HUES64 (cell line): ENCODE measurements at regions not wholly inside any gene's neighbourhood (a gene's known extent, or its start where the extent isn't known, plus 50 kb on each side); places are given as distances from the start of the nearest gene placed in this dataset.
"Not testable (repeated sequence)": the region's sequence is repeated elsewhere in the genome, so short reads cannot be mapped to it uniquely, and the experiment has no call there.

Experiments used
- H3K27ac ChIP-seq: 2 replicates; pipeline ENCODE4 v1.7.0; 2013; ENCODE audit warnings: low read depth, low read length, inconsistent platforms
- H3K27me3 ChIP-seq: 2 replicates; pipeline ENCODE4 v1.6.1; 2013; ENCODE audit warnings: mild to moderate bottlenecking, low read length; ENCODE audit not compliant: insufficient read depth
- H3K36me3 ChIP-seq: 2 replicates; pipeline ENCODE4 v1.6.1; 2013; ENCODE audit warnings: mild to moderate bottlenecking, low read length; ENCODE audit not compliant: insufficient read depth
- H3K4me1 ChIP-seq: 2 replicates; pipeline ENCODE4 v1.6.1; 2013; ENCODE audit warnings: mild to moderate bottlenecking, low read length, moderate library complexity; ENCODE audit not compliant: insufficient read depth
- H3K4me3 ChIP-seq: 2 replicates; pipeline ENCODE4 v1.5.1; 2013; ENCODE audit warnings: mild to moderate bottlenecking, low read length, moderate library complexity
- H3K9ac ChIP-seq: 2 replicates; pipeline ENCODE4 v1.6.1; 2013; ENCODE audit warnings: mild to moderate bottlenecking, low read depth, low read length
- H3K9me3 ChIP-seq: 2 replicates; pipeline ENCODE4 v1.6.1; 2013; ENCODE audit warnings: low read depth, low read length; ENCODE audit not compliant: insufficient read depth
- WGBS: fragments of 150-250, 120-280 bp; methylation state at CpG from one replicate; pipeline ENCODE4 v1.1.7; 2013; ENCODE audit warnings: missing lambda C conversion rate; 5-methylcytosine and 5-hydroxymethylcytosine counted together

- no peaks in the 10 kb centered on the region for H3K27me3 ChIP-seq
- H3K9me3 ChIP-seq, result no peaks in the 10 kb centered on the region
- H3K4me1 ChIP-seq, result no peaks in the 10 kb centered on the region
- no peaks in the 10 kb centered on the region for H3K36me3 ChIP-seq
- no peak overlapping the region for H3K4me3 ChIP-seq
- no peak overlapping the region for H3K27ac ChIP-seq
- 98% methylated on average over 3 of the region's 3 CpGs for WGBS
- no peak overlapping the region for H3K9ac ChIP-seq
Measured at GRCh38 chr11:29243616-29244015, 773.2 kb downstream of the KCNA4 start.

GRCh38 chr11:29231991-29232390 lies 784.8 kb downstream of the KCNA4 start:
- Histone ChIP-seq H3K27ac (no peak overlapping the region), H3K9ac (no peak overlapping the region), H3K4me3 (no peak overlapping the region), H3K4me1 (no peaks in the 10 kb centered on the region), H3K9me3 (no peaks in the 10 kb centered on the region), H3K36me3 (no peaks in the 10 kb centered on the region), H3K27me3 (no peaks in the 10 kb centered on the region)
- 92% methylated on average over 4 of the region's 4 CpGs for WGBS

GRCh38 chr11:29231586-29231985 lies 785.2 kb downstream of the KCNA4 start:
- Histone ChIP-seq H3K27me3 (no peaks in the 10 kb centered on the region), H3K27ac (no peak overlapping the region), H3K36me3 (no peaks in the 10 kb centered on the region), H3K9ac (no peak overlapping the region), H3K4me3 (no peak overlapping the region), H3K4me1 (no peaks in the 10 kb centered on the region), H3K9me3 (no peaks in the 10 kb centered on the region)
- 100% methylated on average over 3 of the region's 3 CpGs for WGBS

GRCh38 chr11:29227811-29228210 lies 789.0 kb downstream of the KCNA4 start:
- Histone ChIP-seq H3K27ac (no peak overlapping the region), H3K36me3 (no peaks in the 10 kb centered on the region), H3K9me3 (no peaks in the 10 kb centered on the region), H3K9ac (no peak overlapping the region), H3K4me3 (no peak overlapping the region), H3K4me1 (peaks cover 10% of the 10 kb centered on the region), H3K27me3 (no peaks in the 10 kb centered on the region)
- 90% methylated on average over 5 of the region's 6 CpGs for WGBS

- Histone ChIP-seq H3K27ac (no peak overlapping the region), H3K9me3 (no peaks in the 10 kb centered on the region), H3K4me1 (peaks cover 10% of the 10 kb centered on the region), H3K4me3 (no peak overlapping the region), H3K27me3 (no peaks in the 10 kb centered on the region), H3K36me3 (no peaks in the 10 kb centered on the region), H3K9ac (no peak overlapping the region)
- WGBS, result 73% methylated on average over 9 of the region's 9 CpGs
Measured at GRCh38 chr11:29224739-29225384, 792.0 kb downstream of the KCNA4 start.

GRCh38 chr11:29219531-29219930 lies 797.3 kb downstream of the KCNA4 start:
- 0% methylated on average over 1 of the region's 1 CpG for WGBS
- not testable (repeated sequence) for H3K9me3 ChIP-seq, H3K9ac ChIP-seq, H3K4me1 ChIP-seq, H3K4me3 ChIP-seq, H3K36me3 ChIP-seq, H3K27ac ChIP-seq, H3K27me3 ChIP-seq

- no peaks in the 10 kb centered on the region for H3K4me1 ChIP-seq
- no peaks in the 10 kb centered on the region for H3K27me3 ChIP-seq
- H3K36me3 ChIP-seq, result no peaks in the 10 kb centered on the region
- no peaks in the 10 kb centered on the region for H3K9me3 ChIP-seq
- no peak overlapping the region for H3K9ac ChIP-seq
- no peak overlapping the region for H3K4me3 ChIP-seq
- no peak overlapping the region for H3K27ac ChIP-seq
Measured at GRCh38 chr11:29217901-29218300, 798.9 kb downstream of the KCNA4 start.

- no peak overlapping the region for H3K9ac ChIP-seq
- H3K9me3 ChIP-seq, result no peaks in the 10 kb centered on the region
- 90% methylated on average over 4 of the region's 4 CpGs for WGBS
- no peaks in the 10 kb centered on the region for H3K27me3 ChIP-seq
- no peak overlapping the region for H3K27ac ChIP-seq
- no peaks in the 10 kb centered on the region for H3K4me1 ChIP-seq
- H3K36me3 ChIP-seq, result no peaks in the 10 kb centered on the region
- H3K4me3 ChIP-seq, result no peak overlapping the region
Measured at GRCh38 chr11:29214833-29215232, 802.0 kb downstream of the KCNA4 start.

GRCh38 chr11:29211202-29211601 lies 805.6 kb downstream of the KCNA4 start:
- Histone ChIP-seq H3K27me3 (no peaks in the 10 kb centered on the region), H3K9ac (no peak overlapping the region), H3K4me3 (no peak overlapping the region), H3K36me3 (no peaks in the 10 kb centered on the region), H3K4me1 (no peaks in the 10 kb centered on the region), H3K9me3 (no peaks in the 10 kb centered on the region), H3K27ac (no peak overlapping the region)
- WGBS, result 81% methylated on average over 2 of the region's 3 CpGs

- H3K27me3 ChIP-seq, result no peaks in the 10 kb centered on the region
- H3K4me1 ChIP-seq, result no peaks in the 10 kb centered on the region
- no peaks in the 10 kb centered on the region for H3K9me3 ChIP-seq
- no peak overlapping the region for H3K4me3 ChIP-seq
- H3K9ac ChIP-seq, result no peak overlapping the region
- WGBS, result 98% methylated on average over 2 of the region's 2 CpGs
- no peaks in the 10 kb centered on the region for H3K36me3 ChIP-seq
- no peak overlapping the region for H3K27ac ChIP-seq
Measured at GRCh38 chr11:29210426-29210825, 806.4 kb downstream of the KCNA4 start.

- Histone ChIP-seq H3K9ac (no peak overlapping the region), H3K36me3 (no peaks in the 10 kb centered on the region), H3K27ac (no peak overlapping the region), H3K4me1 (no peaks in the 10 kb centered on the region), H3K27me3 (no peaks in the 10 kb centered on the region), H3K4me3 (no peak overlapping the region), H3K9me3 (no peaks in the 10 kb centered on the region)
- 90% methylated on average over 2 of the region's 2 CpGs for WGBS
Measured at GRCh38 chr11:29208117-29208516, 808.7 kb downstream of the KCNA4 start.
